ENCODE measurements at regions not wholly inside any gene's neighbourhood (a gene's known extent, or its start where the extent isn't known, plus 50 kb on each side); places are given as distances from the start of the nearest gene placed in this dataset.

- Histone ChIP-seq H3K27ac (ENCODE audit: low read length) (no peak overlapping the region), H3K9me3 (replicated peaks; ENCODE audit: insufficient read depth, low read length) (no peaks in the 10 kb centered on the region), H3K4me2 (ENCODE audit: low read depth, low read length) (no peak overlapping the region), H3K4me1 (ENCODE audit: low read length) (peaks cover 29% of the 10 kb centered on the region), H3K9ac (ENCODE audit: low read length) (no peak overlapping the region), H2AFZ (ENCODE audit: low read length) (no peak overlapping the region), H4K20me1 (ENCODE audit: insufficient read depth, low read length) (no peaks in the 10 kb centered on the region), H3K4me3 (ENCODE audit: low read length) (no peak overlapping the region), H3K36me3 (replicated peaks; ENCODE audit: insufficient read depth, low read length) (no peaks in the 10 kb centered on the region), H3F3A (ENCODE audit: insufficient read depth, low read length) (no peaks in the 10 kb centered on the region), H3K79me2 (ENCODE audit: low read length) (no peaks in the 10 kb centered on the region), H3K9me2 (replicated peaks; ENCODE audit: insufficient read depth, low read length) (no peaks in the 10 kb centered on the region), H3K27me3 (replicated peaks; ENCODE audit: insufficient read depth, low read length) (no peaks in the 10 kb centered on the region)
- no peak for TF ChIP-seq EZH2phosphoT487 (IDR thresholded peaks at IDR 0.05; ENCODE audit: low read length)
- TF ChIP-seq, protein P1, sequence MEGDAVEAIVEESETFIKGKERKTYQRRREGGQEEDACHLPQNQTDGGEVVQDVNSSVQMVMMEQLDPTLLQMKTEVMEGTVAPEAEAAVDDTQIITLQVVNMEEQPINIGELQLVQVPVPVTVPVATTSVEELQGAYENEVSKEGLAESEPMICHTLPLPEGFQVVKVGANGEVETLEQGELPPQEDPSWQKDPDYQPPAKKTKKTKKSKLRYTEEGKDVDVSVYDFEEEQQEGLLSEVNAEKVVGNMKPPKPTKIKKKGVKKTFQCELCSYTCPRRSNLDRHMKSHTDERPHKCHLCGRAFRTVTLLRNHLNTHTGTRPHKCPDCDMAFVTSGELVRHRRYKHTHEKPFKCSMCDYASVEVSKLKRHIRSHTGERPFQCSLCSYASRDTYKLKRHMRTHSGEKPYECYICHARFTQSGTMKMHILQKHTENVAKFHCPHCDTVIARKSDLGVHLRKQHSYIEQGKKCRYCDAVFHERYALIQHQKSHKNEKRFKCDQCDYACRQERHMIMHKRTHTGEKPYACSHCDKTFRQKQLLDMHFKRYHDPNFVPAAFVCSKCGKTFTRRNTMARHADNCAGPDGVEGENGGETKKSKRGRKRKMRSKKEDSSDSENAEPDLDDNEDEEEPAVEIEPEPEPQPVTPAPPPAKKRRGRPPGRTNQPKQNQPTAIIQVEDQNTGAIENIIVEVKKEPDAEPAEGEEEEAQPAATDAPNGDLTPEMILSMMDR (IDR thresholded peaks at IDR 0.05; ENCODE audit: low read length) = no peak
- no peak for TF ChIP-seq EZH2 (optimal IDR thresholded peaks at IDR 0.05; ENCODE audit: low read depth, low read length)
- DNase-seq = no peak
Observed at GRCh38 chr6:137683916-137684315, 183.1 kb upstream of the TNFAIP3 start.

DNA sequence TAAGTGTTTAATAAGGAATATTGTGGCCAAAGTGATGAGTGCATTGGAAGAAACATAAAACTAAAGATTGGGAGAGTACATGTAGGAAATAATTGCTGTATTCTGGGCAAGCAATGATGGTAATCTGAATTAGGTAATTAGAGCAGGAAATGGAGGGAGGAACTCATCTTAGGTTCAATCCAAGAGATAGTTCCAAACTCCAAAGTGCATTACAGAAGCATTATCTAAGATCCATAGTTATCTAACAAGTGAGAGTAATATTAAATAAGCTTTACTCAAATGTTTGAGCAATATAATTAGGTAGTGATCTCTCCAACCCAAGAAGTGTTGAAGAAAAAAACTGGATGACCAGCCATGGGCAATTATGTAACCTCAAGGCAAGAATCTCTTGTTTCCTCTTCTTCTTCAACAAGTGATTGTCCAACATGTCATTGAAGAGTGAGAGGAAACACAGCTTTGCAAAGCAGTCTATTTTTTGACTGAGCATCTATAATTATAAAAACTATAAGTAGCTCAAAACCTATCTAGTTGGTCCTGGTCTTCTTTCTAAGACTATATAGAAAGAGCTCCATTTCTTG is 181.2 kb upstream of the TNFAIP3 start:
- Histone ChIP-seq H3K27ac (ENCODE audit: low read length) (no peak overlapping the region), H3K79me2 (ENCODE audit: low read length) (no peaks in the 10 kb centered on the region)

DNA sequence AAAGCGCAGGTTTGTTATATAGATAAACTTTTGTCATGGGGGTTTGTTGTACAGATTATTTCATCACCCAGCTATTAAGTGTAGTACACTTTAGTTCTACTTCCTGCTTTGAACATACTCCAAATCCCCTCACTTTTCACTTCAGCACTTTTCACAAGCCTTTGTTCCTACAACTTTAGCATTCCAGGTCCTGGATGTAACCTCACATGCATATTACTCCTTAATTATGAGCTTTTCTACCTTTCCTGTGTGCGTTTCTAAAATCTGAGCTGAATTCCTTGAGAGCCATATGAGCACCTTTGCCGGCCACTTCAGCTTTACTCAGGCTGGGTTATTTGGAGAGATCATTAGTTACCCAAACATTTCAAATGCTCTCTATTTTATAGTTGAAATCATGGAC is 179.2 kb upstream of the TNFAIP3 start:
- TF ChIP-seq EZH2phosphoT487 (IDR thresholded peaks at IDR 0.05; ENCODE audit: low read length) = no peak
- TF ChIP-seq EZH2 (optimal IDR thresholded peaks at IDR 0.05; ENCODE audit: low read depth, low read length) = no peak
- TF ChIP-seq, protein P1 (IDR thresholded peaks at IDR 0.05; ENCODE audit: low read length) = no peak
- H3K4me2 ChIP-seq (ENCODE audit: low read depth, low read length) = peak overlapping the region; percentile 16; the same call in 1 of the 2 replicates
- no peak overlapping the region for H3K27ac ChIP-seq (ENCODE audit: low read length)
- H3K9me2 ChIP-seq (replicated peaks; ENCODE audit: insufficient read depth, low read length) = no peaks in the 10 kb centered on the region
- H3K9ac ChIP-seq (ENCODE audit: low read length) = no peak overlapping the region
- H3K79me2 ChIP-seq (ENCODE audit: low read length) = no peaks in the 10 kb centered on the region
- no peaks in the 10 kb centered on the region for H4K20me1 ChIP-seq (ENCODE audit: insufficient read depth, low read length)
- H2AFZ ChIP-seq (ENCODE audit: low read length) = no peak overlapping the region
- H3K4me1 ChIP-seq (ENCODE audit: low read length) = peaks cover 29% of the 10 kb centered on the region
- no peaks in the 10 kb centered on the region for H3K36me3 ChIP-seq (replicated peaks; ENCODE audit: insufficient read depth, low read length)
- H3K27me3 ChIP-seq (replicated peaks; ENCODE audit: insufficient read depth, low read length) = no peaks in the 10 kb centered on the region
- H3K4me3 ChIP-seq (ENCODE audit: low read length) = no peak overlapping the region
- DNase-seq = no peak
- no peaks in the 10 kb centered on the region for H3K9me3 ChIP-seq (replicated peaks; ENCODE audit: insufficient read depth, low read length)
- no peaks in the 10 kb centered on the region for H3F3A ChIP-seq (ENCODE audit: insufficient read depth, low read length)

More for the DNA sequence above, 181.2 kb upstream of the TNFAIP3 start:
- Histone ChIP-seq H3K9me2 (replicated peaks; ENCODE audit: insufficient read depth, low read length) (no peaks in the 10 kb centered on the region), H4K20me1 (ENCODE audit: insufficient read depth, low read length) (no peaks in the 10 kb centered on the region), H3K9ac (ENCODE audit: low read length) (no peak overlapping the region), H3K4me3 (ENCODE audit: low read length) (no peak overlapping the region), H3K4me2 (ENCODE audit: low read depth, low read length) (no peak overlapping the region), H2AFZ (ENCODE audit: low read length) (no peak overlapping the region), H3K36me3 (replicated peaks; ENCODE audit: insufficient read depth, low read length) (no peaks in the 10 kb centered on the region), H3K9me3 (replicated peaks; ENCODE audit: insufficient read depth, low read length) (no peaks in the 10 kb centered on the region), H3K27me3 (replicated peaks; ENCODE audit: insufficient read depth, low read length) (no peaks in the 10 kb centered on the region), H3K4me1 (ENCODE audit: low read length) (peaks cover 29% of the 10 kb centered on the region), H3F3A (ENCODE audit: insufficient read depth, low read length) (no peaks in the 10 kb centered on the region)
- TF ChIP-seq, protein P1 (IDR thresholded peaks at IDR 0.05; ENCODE audit: low read length) = no peak
- TF ChIP-seq EZH2phosphoT487 (IDR thresholded peaks at IDR 0.05; ENCODE audit: low read length) = no peak
- TF ChIP-seq EZH2 (optimal IDR thresholded peaks at IDR 0.05; ENCODE audit: low read depth, low read length) = no peak
- no peak for DNase-seq
